ENCODE measurements at regions not wholly inside any gene's neighbourhood (a gene's known extent, or its start where the extent isn't known, plus 50 kb on each side); places are given as distances from the start of the nearest gene placed in this dataset.

DNA sequence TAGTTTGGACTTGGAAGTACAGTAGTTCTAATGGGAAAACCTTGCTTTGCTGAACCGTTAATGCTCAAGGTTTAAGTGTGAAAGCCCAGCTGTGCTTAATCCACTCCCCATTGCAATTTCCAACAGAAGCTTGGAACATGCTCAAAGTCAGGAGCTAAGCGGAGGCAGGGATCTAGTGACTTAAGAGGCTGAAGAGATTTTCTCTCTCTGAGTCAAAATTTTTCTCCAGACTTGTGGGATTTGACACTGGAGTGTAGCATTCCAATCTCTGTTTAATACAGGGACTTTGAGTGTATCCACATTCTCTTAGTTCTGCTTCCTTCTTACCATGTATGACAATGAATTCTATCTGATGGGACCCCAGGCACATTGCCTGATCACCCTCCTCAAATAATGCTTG, 471.8 kb downstream of the KIF4B start:
- no peaks in the 10 kb centered on the region for H3K4me1 Mint-ChIP-seq (ENCODE audit: low read depth, unreplicated experiment)
- no peak overlapping the region for H3K27ac Mint-ChIP-seq (ENCODE audit: unreplicated experiment)
- H3K36me3 Mint-ChIP-seq (ENCODE audit: unreplicated experiment), result no peaks in the 10 kb centered on the region
- no peaks in the 10 kb centered on the region for H3K27me3 Mint-ChIP-seq (ENCODE audit: unreplicated experiment)
- DNase-seq, result no peak
- no peak for TF ChIP-seq CTCF (IDR thresholded peaks at IDR 0.05; ENCODE audit: partially characterized antibody, unreplicated experiment)
- no peaks in the 10 kb centered on the region for H3K9me3 Mint-ChIP-seq (ENCODE audit: unreplicated experiment)
- H3K4me3 Mint-ChIP-seq (ENCODE audit: unreplicated experiment), result no peak overlapping the region

DNA sequence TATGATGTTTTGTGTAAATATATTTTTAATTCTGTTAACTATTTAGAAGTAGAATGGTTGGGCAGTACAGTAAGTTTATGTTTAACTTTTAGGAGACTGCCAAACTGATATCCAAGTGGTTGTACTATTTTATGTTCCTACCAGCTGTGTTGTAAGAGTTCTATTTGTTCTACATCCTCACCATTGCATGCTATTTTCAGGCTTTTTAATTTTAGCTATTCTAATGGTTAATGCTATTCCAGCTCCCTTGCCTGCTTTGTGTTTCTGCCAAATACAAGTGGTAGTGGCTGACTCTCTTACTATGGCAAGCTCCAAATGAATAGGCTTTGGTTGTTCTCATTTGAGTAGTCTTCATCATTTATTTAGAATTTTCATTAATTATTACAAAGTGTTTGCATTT, 476.4 kb downstream of the KIF4B start:
- Mint-ChIP-seq H3K4me3 (ENCODE audit: unreplicated experiment) (no peak overlapping the region), H3K9me3 (ENCODE audit: unreplicated experiment) (no peaks in the 10 kb centered on the region), H3K4me1 (ENCODE audit: low read depth, unreplicated experiment) (no peaks in the 10 kb centered on the region), H3K27ac (ENCODE audit: unreplicated experiment) (no peak overlapping the region), H3K27me3 (ENCODE audit: unreplicated experiment) (no peaks in the 10 kb centered on the region), H3K36me3 (ENCODE audit: unreplicated experiment) (no peaks in the 10 kb centered on the region)
- no peak for TF ChIP-seq CTCF (IDR thresholded peaks at IDR 0.05; ENCODE audit: partially characterized antibody, unreplicated experiment)
- DNase-seq, result no peak

DNA sequence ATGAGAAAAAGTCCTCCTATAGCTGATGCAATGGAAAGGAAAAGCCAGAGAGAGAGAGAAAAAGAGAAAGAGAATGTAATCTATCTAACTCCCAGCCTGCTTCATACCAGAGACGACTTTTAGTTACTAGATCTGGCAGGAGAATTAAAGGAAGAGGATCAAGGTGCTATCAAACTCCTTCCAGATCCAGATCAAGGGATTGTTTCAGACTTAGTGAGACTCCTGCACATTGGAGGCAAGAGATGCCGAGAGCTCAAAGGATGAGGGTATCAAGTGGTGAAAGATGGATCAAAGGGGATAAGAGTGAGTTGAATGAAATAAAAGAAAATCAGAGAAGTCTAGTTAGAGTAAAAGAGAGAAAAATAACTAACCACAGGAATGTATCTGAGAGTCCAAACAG, 478.6 kb downstream of the KIF4B start:
- Mint-ChIP-seq H3K27me3 (ENCODE audit: unreplicated experiment) (no peaks in the 10 kb centered on the region), H3K4me3 (ENCODE audit: unreplicated experiment) (no peak overlapping the region), H3K27ac (ENCODE audit: unreplicated experiment) (no peak overlapping the region), H3K9me3 (ENCODE audit: unreplicated experiment) (no peaks in the 10 kb centered on the region), H3K4me1 (ENCODE audit: low read depth, unreplicated experiment) (no peaks in the 10 kb centered on the region), H3K36me3 (ENCODE audit: unreplicated experiment) (no peaks in the 10 kb centered on the region)
- TF ChIP-seq CTCF (IDR thresholded peaks at IDR 0.05; ENCODE audit: partially characterized antibody, unreplicated experiment), result no peak
- DNase-seq, result no peak

DNA sequence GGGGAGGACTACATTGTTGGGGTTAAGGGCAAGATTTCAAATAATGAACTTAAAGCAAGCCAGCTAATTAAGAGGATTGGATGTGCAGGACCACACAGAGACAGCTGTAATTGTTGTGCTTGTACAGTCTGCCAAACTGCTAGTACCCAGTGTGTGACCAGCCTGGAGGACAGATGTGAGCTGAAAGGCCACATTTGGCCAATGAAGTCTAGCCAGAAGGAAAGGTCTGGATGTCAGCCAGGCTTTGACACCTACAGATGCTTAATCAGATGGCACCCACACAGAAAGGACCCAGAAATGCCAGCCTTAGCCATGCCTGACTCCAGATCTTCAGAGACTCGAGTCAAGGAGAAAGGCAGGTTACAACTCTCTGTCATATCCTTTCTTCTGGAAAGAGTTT, 491.1 kb downstream of the KIF4B start:
- Mint-ChIP-seq H3K9me3 (ENCODE audit: unreplicated experiment) (peaks cover 1% of the 10 kb centered on the region), H3K27ac (ENCODE audit: unreplicated experiment) (no peak overlapping the region), H3K36me3 (ENCODE audit: unreplicated experiment) (no peaks in the 10 kb centered on the region), H3K4me1 (ENCODE audit: low read depth, unreplicated experiment) (peaks cover 3% of the 10 kb centered on the region), H3K27me3 (ENCODE audit: unreplicated experiment) (no peaks in the 10 kb centered on the region), H3K4me3 (ENCODE audit: unreplicated experiment) (no peak overlapping the region)
- TF ChIP-seq CTCF (IDR thresholded peaks at IDR 0.05; ENCODE audit: partially characterized antibody, unreplicated experiment), result no peak
- DNase-seq, result no peak

DNA sequence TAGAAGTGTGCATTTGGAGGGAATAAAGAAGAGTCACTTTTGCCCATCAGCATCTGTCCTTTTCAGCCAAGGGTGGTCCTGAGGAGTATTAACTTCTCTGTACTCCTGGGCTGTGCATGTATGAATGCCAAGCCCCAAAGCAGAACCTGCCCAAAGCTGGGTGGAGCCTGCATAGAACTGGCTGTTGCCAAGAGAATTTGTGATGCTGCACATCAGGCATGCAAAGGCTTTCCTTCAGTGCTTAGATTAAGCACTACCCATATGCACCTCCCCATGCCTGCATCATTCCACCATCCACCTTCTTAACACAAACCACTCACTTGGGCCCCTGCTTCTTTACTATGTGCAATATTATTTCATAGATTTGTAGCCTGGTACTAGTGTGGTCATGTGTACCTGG, 493.8 kb downstream of the KIF4B start:
- DNase-seq, result no peak
- Mint-ChIP-seq H3K27ac (ENCODE audit: unreplicated experiment) (no peak overlapping the region), H3K27me3 (ENCODE audit: unreplicated experiment) (no peaks in the 10 kb centered on the region), H3K4me1 (ENCODE audit: low read depth, unreplicated experiment) (peaks cover 3% of the 10 kb centered on the region), H3K36me3 (ENCODE audit: unreplicated experiment) (no peaks in the 10 kb centered on the region), H3K4me3 (ENCODE audit: unreplicated experiment) (no peak overlapping the region), H3K9me3 (ENCODE audit: unreplicated experiment) (peaks cover 1% of the 10 kb centered on the region)
- TF ChIP-seq CTCF (IDR thresholded peaks at IDR 0.05; ENCODE audit: partially characterized antibody, unreplicated experiment), result no peak
